ENCODE measurements at regions not wholly inside any gene's neighbourhood (a gene's known extent, or its start where the extent isn't known, plus 50 kb on each side); places are given as distances from the start of the nearest gene placed in this dataset.

DNA sequence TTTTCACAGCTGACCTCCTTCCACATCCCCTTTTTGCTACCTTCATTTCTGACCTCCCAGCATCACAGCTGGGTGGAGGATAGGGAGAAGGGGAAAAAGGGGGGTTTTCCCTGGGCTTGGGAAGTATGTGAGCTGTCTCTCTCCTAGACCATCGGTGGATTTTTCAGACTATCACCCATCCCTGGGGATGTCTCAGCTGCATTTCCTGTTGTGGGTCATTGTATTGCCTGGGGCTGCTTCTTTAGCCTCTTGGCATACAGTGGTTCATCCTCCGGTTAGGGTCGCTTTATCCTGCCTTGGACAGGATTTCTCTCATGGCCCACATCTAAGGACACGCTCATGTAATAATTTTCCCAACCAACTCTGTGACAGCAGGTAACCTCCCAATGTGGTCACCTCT is 142.5 kb upstream of the ARG1 start:
- H2AFZ ChIP-seq (ENCODE audit: low read length): peak overlapping the region; percentile 22; the same call in 1 of the 2 replicates
- WGBS, 2 experiments (ENCODE audit: extremely low coverage in 1 of 2, insufficient coverage in 1 of 2, insufficient read length in 1 of 2, insufficient replicate concordance in 2 of 2, low coverage in 1 of 2, low lambda C conversion rate in 2 of 2, missing lambda C conversion rate in 1 of 2): 87% methylated on average over 4 of the region's 4 CpGs; no CpG with 5 or more reads in 1 of the 2 experiments
- TF ChIP-seq HDAC2 (IDR thresholded peaks at IDR 0.05; ENCODE audit: borderline replicate concordance in 1 of 2, low read depth in 2 of 2, low read length in 2 of 2): no peak
- TF ChIP-seq SP2 (IDR thresholded peaks at IDR 0.05; ENCODE audit: low read length): no peak
- no peak for TF ChIP-seq SP1 (IDR thresholded peaks at IDR 0.05; ENCODE audit: low read depth, low read length)
- no peak for TF ChIP-seq BRCA1 (IDR thresholded peaks at IDR 0.05; ENCODE audit: low read depth, low read length)
- no peak for TF ChIP-seq RNF2 (IDR thresholded peaks at IDR 0.05; ENCODE audit: borderline replicate concordance, low read depth, low read length, missing control alignments, poor library complexity, severe bottlenecking)
- no peak for TF ChIP-seq CBX8 (IDR thresholded peaks at IDR 0.05; ENCODE audit: borderline replicate concordance, low read depth, low read length)
- TF ChIP-seq KDM4A (IDR thresholded peaks at IDR 0.05; ENCODE audit: low read depth, low read length, severe bottlenecking): no peak
- no peak for TF ChIP-seq SIX5 (IDR thresholded peaks at IDR 0.05; ENCODE audit: low read depth, low read length)
- TF ChIP-seq TAF7 (optimal IDR thresholded peaks at IDR 0.05; ENCODE audit: borderline replicate concordance, low read depth, low read length): no peak
- no peak for TF ChIP-seq EZH2 (IDR thresholded peaks at IDR 0.05; ENCODE audit: low read depth, low read length, severe bottlenecking)
- TF ChIP-seq CEBPB (IDR thresholded peaks at IDR 0.05; ENCODE audit: low read depth, low read length): no peak
- no peak for TF ChIP-seq CHD1 (IDR thresholded peaks at IDR 0.05; ENCODE audit: low read depth, low read length)
- no peak for TF ChIP-seq BACH1 (IDR thresholded peaks at IDR 0.05; ENCODE audit: low read length)
- TF ChIP-seq EGR1 (IDR thresholded peaks at IDR 0.05; ENCODE audit: borderline replicate concordance, low read depth, low read length): no peak
- no peak for TF ChIP-seq GABPA (IDR thresholded peaks at IDR 0.05; ENCODE audit: borderline replicate concordance, insufficient read depth, low read length)

More for the DNA sequence above, 142.5 kb upstream of the ARG1 start:
- H3K9ac ChIP-seq (replicated peaks in 1 of 4; ENCODE audit: extremely low read depth in 1 of 4, low read depth in 3 of 4, low read length in 3 of 4): no peak overlapping the region
- ChIA-PET POLR2A (ENCODE audit: partially characterized antibody) (no interaction called here), CTCF (ENCODE audit: partially characterized antibody) (interaction anchor here (1.1 to 2.0 kb wide), 4 partner anchors 9 to 77 kb away, joined by 3 to 5 read pairs (median 4); no protein-coding TSS in a partner anchor)
- H3K14ac ChIP-seq (ENCODE audit: insufficient read length): no peak overlapping the region
- no peaks in the 10 kb centered on the region for H3K23me2 ChIP-seq (ENCODE audit: low read depth, low read length)
- H3K4ac ChIP-seq (replicated peaks; ENCODE audit: insufficient read length, low read depth, low read length): no peak overlapping the region
- H3K4me2 ChIP-seq (ENCODE audit: insufficient read depth in 1 of 2, low read depth in 2 of 2, low read length in 2 of 2): no peak overlapping the region
- no peak overlapping the region for H3K23ac ChIP-seq (ENCODE audit: insufficient read length)
- H3K36me3 ChIP-seq (ENCODE audit: control insufficient read depth in 2 of 4, insufficient read depth in 4 of 4, low read length in 3 of 4): peaks cover 0 to 2% (median 0%) of the 10 kb centered on the region in 4 experiments; a peak in 1 of 8 replicates
- FAIRE-seq (no peak), DNase-seq (ENCODE audit: low read depth in 1 of 2, low spot score in 2 of 2) (no peak)
- H3K4me1 ChIP-seq (replicated peaks in 1 of 4; ENCODE audit: control insufficient read depth in 3 of 4, insufficient read depth in 4 of 4, low read length in 3 of 4): no peaks in the 10 kb centered on the region
- no peak overlapping the region for H3K56ac ChIP-seq (replicated peaks; ENCODE audit: insufficient read length, low read depth, low read length)
- no peak overlapping the region for H2AK5ac ChIP-seq (ENCODE audit: low read depth, low read length)
- H3K4me3 ChIP-seq (ENCODE audit: extremely low read depth in 1 of 4, insufficient read depth in 2 of 4, low read depth in 3 of 4, low read length in 4 of 4): no peak overlapping the region
- no peak overlapping the region for H4K5ac ChIP-seq (ENCODE audit: insufficient read length, low read depth, low read length)
- H3K27ac ChIP-seq (ENCODE audit: low read depth, low read length): no peak overlapping the region
- no peak overlapping the region for H4K8ac ChIP-seq (ENCODE audit: extremely low read depth, insufficient read depth, low read length)
- no peak overlapping the region for H2BK120ac ChIP-seq (replicated peaks; ENCODE audit: low read depth, low read length)
- no peaks in the 10 kb centered on the region for H3K27me3 ChIP-seq (replicated peaks in 1 of 4; ENCODE audit: control insufficient read depth in 3 of 4, extremely low read depth in 1 of 4, insufficient read depth in 3 of 4, low read length in 3 of 4)
- no peak overlapping the region; the same call in 1 of the 2 replicates for H2BK12ac ChIP-seq (ENCODE audit: low read depth, low read length)
- no peak overlapping the region for H3K18ac ChIP-seq (ENCODE audit: extremely low read depth, low read length)
- no peaks in the 10 kb centered on the region for H4K20me1 ChIP-seq (replicated peaks in 1 of 2; ENCODE audit: control insufficient read depth in 1 of 2, insufficient read depth in 2 of 2, low read length in 2 of 2)
- no peak overlapping the region for H4K91ac ChIP-seq (replicated peaks; ENCODE audit: insufficient read length, low read length)
- H2BK20ac ChIP-seq (ENCODE audit: low read length): peak overlapping the region; percentile 38; the same call in 1 of the 2 replicates
- H3K79me2 ChIP-seq (ENCODE audit: control insufficient read depth in 1 of 2, insufficient read depth in 2 of 2, low read length in 2 of 2): no peaks in the 10 kb centered on the region
- H2BK15ac ChIP-seq (ENCODE audit: low read length): no peak overlapping the region
- H3K79me1 ChIP-seq (ENCODE audit: low read depth, low read length): no peaks in the 10 kb centered on the region
- H2BK5ac ChIP-seq (ENCODE audit: low read depth, low read length): no peak overlapping the region
- no peaks in the 10 kb centered on the region for H3K9me3 ChIP-seq (ENCODE audit: insufficient read depth in 2 of 2, low read depth in 1 of 2, low read length in 1 of 2)
